Suprapubic skin (tissue), 3 donors: ENCODE measurements at regions not wholly inside any gene's neighbourhood (a gene's known extent, or its start where the extent isn't known, plus 50 kb on each side); places are given as distances from the start of the nearest gene placed in this dataset.

Source experiments
- POLR2A ChIP-seq, 2 donors: fragments of 450-650 bp; IDR thresholded peaks; one replicate each; pipeline ENCODE4 v1.6.1; 2017; ENCODE audit warnings: antibody characterized with exemption in 2 of 2, mild to moderate bottlenecking in 2 of 2, moderate library complexity in 2 of 2
- TF ChIP-seq, protein P1 (sequence below), 2 donors: fragments of 200-600 bp in 1 of 2; fragments of 450-650 bp in 1 of 2; sonication (generic) in 1 of 2; IDR thresholded peaks; one replicate each; pipeline ENCODE4 v1.5.1; 2016 to 2019; ENCODE audit warnings: antibody characterized with exemption in 2 of 2, mild to moderate bottlenecking in 1 of 2, moderate library complexity in 1 of 2

DNA sequence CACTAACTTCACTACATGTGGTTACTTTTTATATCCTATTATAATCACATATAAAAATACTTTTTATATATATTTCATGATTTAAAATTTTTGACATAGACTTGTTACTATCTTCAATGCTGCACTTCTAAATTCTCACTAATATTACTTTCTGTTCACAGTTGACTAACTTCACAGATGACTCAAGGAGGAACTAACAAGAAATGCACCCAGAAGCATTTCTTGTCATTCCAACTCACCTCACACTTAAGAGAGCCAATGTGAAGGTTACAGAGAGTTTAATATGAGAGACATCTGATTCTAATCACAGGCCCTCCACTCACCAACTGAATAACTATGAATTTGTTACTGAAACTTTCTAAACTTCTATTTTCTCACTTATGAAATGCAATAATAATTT, 399.8 kb upstream of the SLC8A1 start:
- TF ChIP-seq, protein P1, sequence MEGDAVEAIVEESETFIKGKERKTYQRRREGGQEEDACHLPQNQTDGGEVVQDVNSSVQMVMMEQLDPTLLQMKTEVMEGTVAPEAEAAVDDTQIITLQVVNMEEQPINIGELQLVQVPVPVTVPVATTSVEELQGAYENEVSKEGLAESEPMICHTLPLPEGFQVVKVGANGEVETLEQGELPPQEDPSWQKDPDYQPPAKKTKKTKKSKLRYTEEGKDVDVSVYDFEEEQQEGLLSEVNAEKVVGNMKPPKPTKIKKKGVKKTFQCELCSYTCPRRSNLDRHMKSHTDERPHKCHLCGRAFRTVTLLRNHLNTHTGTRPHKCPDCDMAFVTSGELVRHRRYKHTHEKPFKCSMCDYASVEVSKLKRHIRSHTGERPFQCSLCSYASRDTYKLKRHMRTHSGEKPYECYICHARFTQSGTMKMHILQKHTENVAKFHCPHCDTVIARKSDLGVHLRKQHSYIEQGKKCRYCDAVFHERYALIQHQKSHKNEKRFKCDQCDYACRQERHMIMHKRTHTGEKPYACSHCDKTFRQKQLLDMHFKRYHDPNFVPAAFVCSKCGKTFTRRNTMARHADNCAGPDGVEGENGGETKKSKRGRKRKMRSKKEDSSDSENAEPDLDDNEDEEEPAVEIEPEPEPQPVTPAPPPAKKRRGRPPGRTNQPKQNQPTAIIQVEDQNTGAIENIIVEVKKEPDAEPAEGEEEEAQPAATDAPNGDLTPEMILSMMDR (IDR thresholded peaks at IDR 0.05), result no peak
- TF ChIP-seq POLR2A (IDR thresholded peaks at IDR 0.05), result no peak
